OCI-LY7 (cell line): ENCODE measurements at regions not wholly inside any gene's neighbourhood (a gene's known extent, or its start where the extent isn't known, plus 50 kb on each side); places are given as distances from the start of the nearest gene placed in this dataset.

Source experiments
- EZH2phosphoT487 ChIP-seq: fragments of 200-600 bp; sonication (generic); IDR thresholded peaks from 2 replicates; pipeline ENCODE4 v1.6.1; 2018; ENCODE audit warnings: low read depth, borderline replicate concordance, mild to moderate bottlenecking, mixed run types, antibody characterized with exemption, low read length, moderate library complexity, mixed read lengths
- TF ChIP-seq, protein P1 (sequence below): fragments of 200-600 bp; sonication (generic); conservative IDR thresholded peaks from 2 replicates; pipeline ENCODE4 v1.5.1; 2014; ENCODE audit warnings: mild to moderate bottlenecking, antibody characterized with exemption, low read length, moderate library complexity, mixed read lengths

DNA sequence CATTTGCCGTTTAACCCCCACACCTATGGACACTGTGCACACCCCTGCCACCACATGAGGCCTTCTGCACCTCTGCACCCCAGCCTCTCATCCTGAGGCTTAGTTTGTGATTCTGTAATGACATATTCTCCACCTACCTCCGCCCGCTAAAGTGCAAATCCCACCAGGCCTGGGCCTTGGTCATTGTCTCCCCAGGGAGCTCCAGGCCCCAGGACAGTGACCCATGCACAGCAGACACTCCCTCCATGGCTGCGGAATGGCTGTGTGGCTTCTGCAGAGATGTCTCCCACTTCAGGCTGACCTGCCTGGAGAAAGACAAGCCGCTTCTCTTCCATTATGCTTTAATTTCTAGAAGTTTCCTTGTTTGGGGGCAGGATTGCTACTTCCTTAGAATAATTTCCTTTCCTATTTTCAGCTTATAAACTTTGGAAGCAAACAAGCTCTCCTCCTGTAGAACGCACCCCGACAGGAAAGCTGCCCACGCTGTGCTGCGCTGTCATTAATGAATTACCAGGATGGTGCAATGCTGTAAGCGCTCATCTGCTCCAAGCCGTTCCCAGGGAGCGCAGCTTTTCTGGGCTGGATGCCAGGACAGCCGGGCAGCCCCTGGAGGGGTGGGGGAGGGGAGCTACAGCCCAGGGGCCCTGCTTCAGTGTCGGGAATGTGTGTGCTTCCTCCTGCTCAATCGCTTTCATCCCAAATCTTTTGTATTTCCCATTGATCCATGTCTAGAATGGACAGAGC is 618.0 kb downstream of the BRD1 start:
- TF ChIP-seq, protein P1, sequence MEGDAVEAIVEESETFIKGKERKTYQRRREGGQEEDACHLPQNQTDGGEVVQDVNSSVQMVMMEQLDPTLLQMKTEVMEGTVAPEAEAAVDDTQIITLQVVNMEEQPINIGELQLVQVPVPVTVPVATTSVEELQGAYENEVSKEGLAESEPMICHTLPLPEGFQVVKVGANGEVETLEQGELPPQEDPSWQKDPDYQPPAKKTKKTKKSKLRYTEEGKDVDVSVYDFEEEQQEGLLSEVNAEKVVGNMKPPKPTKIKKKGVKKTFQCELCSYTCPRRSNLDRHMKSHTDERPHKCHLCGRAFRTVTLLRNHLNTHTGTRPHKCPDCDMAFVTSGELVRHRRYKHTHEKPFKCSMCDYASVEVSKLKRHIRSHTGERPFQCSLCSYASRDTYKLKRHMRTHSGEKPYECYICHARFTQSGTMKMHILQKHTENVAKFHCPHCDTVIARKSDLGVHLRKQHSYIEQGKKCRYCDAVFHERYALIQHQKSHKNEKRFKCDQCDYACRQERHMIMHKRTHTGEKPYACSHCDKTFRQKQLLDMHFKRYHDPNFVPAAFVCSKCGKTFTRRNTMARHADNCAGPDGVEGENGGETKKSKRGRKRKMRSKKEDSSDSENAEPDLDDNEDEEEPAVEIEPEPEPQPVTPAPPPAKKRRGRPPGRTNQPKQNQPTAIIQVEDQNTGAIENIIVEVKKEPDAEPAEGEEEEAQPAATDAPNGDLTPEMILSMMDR, result no peak
- no peak for TF ChIP-seq EZH2phosphoT487
